WTC11 (cell line): ENCODE measurements at regions not wholly inside any gene's neighbourhood (a gene's known extent, or its start where the extent isn't known, plus 50 kb on each side); places are given as distances from the start of the nearest gene placed in this dataset.
"Not testable (repeated sequence)": the region's sequence is repeated elsewhere in the genome, so short reads cannot be mapped to it uniquely, and the experiment has no call there.

Experiments used
- ATF2 ChIP-seq: sonication (generic); formaldehyde crosslinking; IDR thresholded peaks from 2 replicates; pipeline ENCODE4 v1.8.1; 2022; ENCODE audit warnings: low read depth, missing genetic modification reagents, borderline replicate concordance
- NR3C1 ChIP-seq: sonication (generic); formaldehyde crosslinking; conservative IDR thresholded peaks from 2 replicates; pipeline ENCODE4 v1.8.1; 2023; ENCODE audit warnings: low read depth, mild to moderate bottlenecking, missing genetic modification reagents
- USF1 ChIP-seq: sonication (generic); formaldehyde crosslinking; IDR thresholded peaks from 2 replicates; pipeline ENCODE4 v1.8.0; 2022; ENCODE audit warnings: mild to moderate bottlenecking, missing genetic modification reagents
- USF2 ChIP-seq: sonication (generic); formaldehyde crosslinking; IDR thresholded peaks from 2 replicates; pipeline ENCODE4 v1.8.1; 2023; ENCODE audit warnings: mild to moderate bottlenecking, missing genetic modification reagents, moderate library complexity
- ZNF263 ChIP-seq: sonication (generic); formaldehyde crosslinking; IDR thresholded peaks from 2 replicates; pipeline ENCODE4 v1.8.1; 2022; ENCODE audit warnings: low read depth, mild to moderate bottlenecking, moderate library complexity, missing genetic modification reagents
- ZNF317 ChIP-seq: sonication (generic); formaldehyde crosslinking; IDR thresholded peaks from 2 replicates; pipeline ENCODE4 v1.8.1; 2023; ENCODE audit warnings: low read depth, mild to moderate bottlenecking, moderate library complexity, missing genetic modification reagents, borderline replicate concordance
- TF ChIP-seq, protein P1 (sequence below): fragments of 200-600 bp; IDR thresholded peaks from 2 replicates; pipeline ENCODE4 v1.8.0; 2022; ENCODE audit warnings: antibody characterized with exemption
- TF ChIP-seq, protein P2 (sequence below): fragments of 250-450 bp; sonication (Bioruptor Pico); IDR thresholded peaks from 2 replicates; pipeline ENCODE4 v1.9.0; 2021; ENCODE audit warnings: moderate library complexity, mild to moderate bottlenecking, inconsistent platforms, borderline replicate concordance

GRCh38 chr12:9493325-9493724, 114.4 kb downstream of the KLRB1 start:
- TF ChIP-seq, protein P1, sequence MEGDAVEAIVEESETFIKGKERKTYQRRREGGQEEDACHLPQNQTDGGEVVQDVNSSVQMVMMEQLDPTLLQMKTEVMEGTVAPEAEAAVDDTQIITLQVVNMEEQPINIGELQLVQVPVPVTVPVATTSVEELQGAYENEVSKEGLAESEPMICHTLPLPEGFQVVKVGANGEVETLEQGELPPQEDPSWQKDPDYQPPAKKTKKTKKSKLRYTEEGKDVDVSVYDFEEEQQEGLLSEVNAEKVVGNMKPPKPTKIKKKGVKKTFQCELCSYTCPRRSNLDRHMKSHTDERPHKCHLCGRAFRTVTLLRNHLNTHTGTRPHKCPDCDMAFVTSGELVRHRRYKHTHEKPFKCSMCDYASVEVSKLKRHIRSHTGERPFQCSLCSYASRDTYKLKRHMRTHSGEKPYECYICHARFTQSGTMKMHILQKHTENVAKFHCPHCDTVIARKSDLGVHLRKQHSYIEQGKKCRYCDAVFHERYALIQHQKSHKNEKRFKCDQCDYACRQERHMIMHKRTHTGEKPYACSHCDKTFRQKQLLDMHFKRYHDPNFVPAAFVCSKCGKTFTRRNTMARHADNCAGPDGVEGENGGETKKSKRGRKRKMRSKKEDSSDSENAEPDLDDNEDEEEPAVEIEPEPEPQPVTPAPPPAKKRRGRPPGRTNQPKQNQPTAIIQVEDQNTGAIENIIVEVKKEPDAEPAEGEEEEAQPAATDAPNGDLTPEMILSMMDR = not testable (repeated sequence)
- not testable (repeated sequence) for TF ChIP-seq ZNF263; USF2; ZNF317 (CRISPR knock-in tag); USF1 (CRISPR knock-in tag); ATF2; NR3C1 (CRISPR knock-in tag)
- TF ChIP-seq, protein P2, sequence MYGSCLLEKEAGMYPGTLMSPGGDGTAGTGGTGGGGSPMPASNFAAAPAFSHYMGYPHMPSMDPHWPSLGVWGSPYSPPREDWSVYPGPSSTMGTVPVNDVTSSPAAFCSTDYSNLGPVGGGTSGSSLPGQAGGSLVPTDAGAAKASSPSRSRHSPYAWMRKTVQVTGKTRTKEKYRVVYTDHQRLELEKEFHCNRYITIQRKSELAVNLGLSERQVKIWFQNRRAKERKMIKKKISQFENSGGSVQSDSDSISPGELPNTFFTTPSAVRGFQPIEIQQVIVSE (CRISPR knock-in tag) = not testable (repeated sequence)
